ENCODE measurements at regions not wholly inside any gene's neighbourhood (a gene's known extent, or its start where the extent isn't known, plus 50 kb on each side); places are given as distances from the start of the nearest gene placed in this dataset.

- Histone ChIP-seq H3K9ac (ENCODE audit: low read length) (no peak overlapping the region), H3K36me3 (ENCODE audit: low read depth, low read length) (no peaks in the 10 kb centered on the region), H2AFZ (ENCODE audit: low read length) (no peak overlapping the region), H3K27me3 (ENCODE audit: low read length) (no peaks in the 10 kb centered on the region), H4K20me1 (ENCODE audit: low read length) (no peaks in the 10 kb centered on the region), H3K9me2 (replicated peaks; ENCODE audit: low read length) (no peaks in the 10 kb centered on the region), H3K4me3 (ENCODE audit: low read length) (no peak overlapping the region), H3K9me3 (ENCODE audit: low read length) (no peaks in the 10 kb centered on the region), H3K4me1 (ENCODE audit: insufficient read depth, low read length) (no peaks in the 10 kb centered on the region), H3F3A (ENCODE audit: low read length, unreplicated experiment) (no peaks in the 10 kb centered on the region), H3K79me2 (ENCODE audit: low read length) (no peaks in the 10 kb centered on the region), H3K4me2 (ENCODE audit: low read length) (no peak overlapping the region), H3K27ac (ENCODE audit: low read length) (no peak overlapping the region)
- no TSS peak for BruUV-seq (replicated peaks)
- DNase-seq (no peak), ATAC-seq (no peak)
- TF ChIP-seq EZH2phosphoT487 (IDR thresholded peaks at IDR 0.05; ENCODE audit: borderline replicate concordance, low read length) (no peak), EZH2 (IDR thresholded peaks at IDR 0.05; ENCODE audit: low read length, unreplicated experiment) (no peak)
- TF ChIP-seq, protein P1, sequence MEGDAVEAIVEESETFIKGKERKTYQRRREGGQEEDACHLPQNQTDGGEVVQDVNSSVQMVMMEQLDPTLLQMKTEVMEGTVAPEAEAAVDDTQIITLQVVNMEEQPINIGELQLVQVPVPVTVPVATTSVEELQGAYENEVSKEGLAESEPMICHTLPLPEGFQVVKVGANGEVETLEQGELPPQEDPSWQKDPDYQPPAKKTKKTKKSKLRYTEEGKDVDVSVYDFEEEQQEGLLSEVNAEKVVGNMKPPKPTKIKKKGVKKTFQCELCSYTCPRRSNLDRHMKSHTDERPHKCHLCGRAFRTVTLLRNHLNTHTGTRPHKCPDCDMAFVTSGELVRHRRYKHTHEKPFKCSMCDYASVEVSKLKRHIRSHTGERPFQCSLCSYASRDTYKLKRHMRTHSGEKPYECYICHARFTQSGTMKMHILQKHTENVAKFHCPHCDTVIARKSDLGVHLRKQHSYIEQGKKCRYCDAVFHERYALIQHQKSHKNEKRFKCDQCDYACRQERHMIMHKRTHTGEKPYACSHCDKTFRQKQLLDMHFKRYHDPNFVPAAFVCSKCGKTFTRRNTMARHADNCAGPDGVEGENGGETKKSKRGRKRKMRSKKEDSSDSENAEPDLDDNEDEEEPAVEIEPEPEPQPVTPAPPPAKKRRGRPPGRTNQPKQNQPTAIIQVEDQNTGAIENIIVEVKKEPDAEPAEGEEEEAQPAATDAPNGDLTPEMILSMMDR (conservative IDR thresholded peaks at IDR 0.05; ENCODE audit: low read depth, low read length), result no peak
- intact Hi-C loops (cut with micrococcal nuclease), result no loop called here
- ChIA-PET POLR2A (ENCODE audit: unreplicated experiment) (no interaction called here), CTCF (no interaction called here)
Measured at GRCh38 chr5:175047048-175047447, 322.7 kb downstream of the MSX2 start.

GRCh38 chr5:175045820-175046219 is 321.4 kb downstream of the MSX2 start:
- intact Hi-C loops (cut with micrococcal nuclease), result no loop called here
- BruUV-seq (replicated peaks), result no TSS peak
- TF ChIP-seq EZH2phosphoT487 (IDR thresholded peaks at IDR 0.05; ENCODE audit: borderline replicate concordance, low read length), result no peak
- TF ChIP-seq, protein P1 (conservative IDR thresholded peaks at IDR 0.05; ENCODE audit: low read depth, low read length), result no peak
- no peaks in the 10 kb centered on the region for H3K9me3 ChIP-seq (ENCODE audit: low read length)
- no peak overlapping the region for H3K9ac ChIP-seq (ENCODE audit: low read length)
- no peaks in the 10 kb centered on the region for H4K20me1 ChIP-seq (ENCODE audit: low read length)
- no peaks in the 10 kb centered on the region for H3F3A ChIP-seq (ENCODE audit: low read length, unreplicated experiment)
- CTCF ChIA-PET, result no interaction called here
- DNase-seq (no peak), ATAC-seq (no peak)
- no peak overlapping the region for H3K27ac ChIP-seq (ENCODE audit: low read length)
- H3K4me3 ChIP-seq (ENCODE audit: low read length), result no peak overlapping the region
- no peak overlapping the region for H2AFZ ChIP-seq (ENCODE audit: low read length)
- no peaks in the 10 kb centered on the region for H3K9me2 ChIP-seq (replicated peaks; ENCODE audit: low read length)
- no peak overlapping the region for H3K4me2 ChIP-seq (ENCODE audit: low read length)
- no peaks in the 10 kb centered on the region for H3K36me3 ChIP-seq (ENCODE audit: low read depth, low read length)
- no peaks in the 10 kb centered on the region for H3K4me1 ChIP-seq (ENCODE audit: insufficient read depth, low read length)
- POLR2A ChIA-PET (ENCODE audit: unreplicated experiment), result no interaction called here
- H3K79me2 ChIP-seq (ENCODE audit: low read length), result no peaks in the 10 kb centered on the region
- H3K27me3 ChIP-seq (ENCODE audit: low read length), result no peaks in the 10 kb centered on the region

DNA sequence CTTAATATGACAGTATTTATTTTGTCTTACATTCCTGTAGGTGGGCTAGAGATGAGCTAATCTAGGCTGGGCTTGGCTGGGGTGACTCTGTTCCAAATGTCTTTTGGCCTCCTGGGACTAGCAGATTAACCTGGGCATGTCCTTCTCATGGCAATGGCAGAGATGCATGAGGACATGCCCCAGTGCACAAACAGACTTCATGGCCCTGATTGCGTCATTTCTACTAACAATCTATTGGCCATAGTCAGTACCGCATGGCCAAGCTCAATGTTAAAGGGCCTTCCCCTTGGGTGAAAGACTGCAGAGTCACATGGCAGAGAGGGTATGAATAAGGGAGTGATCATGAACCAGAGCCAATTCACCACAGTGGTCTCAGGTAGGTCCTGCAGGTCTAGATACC is 313.4 kb downstream of the MSX2 start:
- Histone ChIP-seq H3K79me2 (ENCODE audit: low read length) (no peaks in the 10 kb centered on the region), H3K4me1 (ENCODE audit: insufficient read depth, low read length) (no peaks in the 10 kb centered on the region), H3K27me3 (ENCODE audit: low read length) (no peaks in the 10 kb centered on the region), H2AFZ (ENCODE audit: low read length) (no peak overlapping the region), H3K27ac (ENCODE audit: low read length) (no peak overlapping the region), H3K9ac (ENCODE audit: low read length) (no peak overlapping the region), H3K36me3 (ENCODE audit: low read depth, low read length) (no peaks in the 10 kb centered on the region), H3K9me2 (replicated peaks; ENCODE audit: low read length) (no peaks in the 10 kb centered on the region), H3K4me3 (ENCODE audit: low read length) (no peak overlapping the region), H3K9me3 (ENCODE audit: low read length) (no peaks in the 10 kb centered on the region), H3K4me2 (ENCODE audit: low read length) (no peak overlapping the region), H3F3A (ENCODE audit: low read length, unreplicated experiment) (no peaks in the 10 kb centered on the region), H4K20me1 (ENCODE audit: low read length) (no peaks in the 10 kb centered on the region)
- intact Hi-C loops (cut with micrococcal nuclease), result no loop called here
- DNase-seq (no peak), ATAC-seq (no peak)
- BruUV-seq (replicated peaks), result no TSS peak
- CTCF ChIA-PET, result no interaction called here
- TF ChIP-seq, protein P1 (conservative IDR thresholded peaks at IDR 0.05; ENCODE audit: low read depth, low read length), result no peak
- TF ChIP-seq EZH2phosphoT487 (IDR thresholded peaks at IDR 0.05; ENCODE audit: borderline replicate concordance, low read length) (no peak), EZH2 (IDR thresholded peaks at IDR 0.05; ENCODE audit: low read length, unreplicated experiment) (no peak)
- POLR2A ChIA-PET (ENCODE audit: unreplicated experiment), result no interaction called here
